ENCODE measurements at regions not wholly inside any gene's neighbourhood (a gene's known extent, or its start where the extent isn't known, plus 50 kb on each side); places are given as distances from the start of the nearest gene placed in this dataset.

GRCh38 chr4:163273203-163273602, 59.2 kb downstream of the NPY1R start:
- TF ChIP-seq CTCF (IDR thresholded peaks at IDR 0.05; ENCODE audit: low read depth, low read length) = no peak
- no peak for TF ChIP-seq POLR2A (IDR thresholded peaks at IDR 0.05; ENCODE audit: extremely low read depth, insufficient read length)
- TF ChIP-seq MAX (IDR thresholded peaks at IDR 0.05; ENCODE audit: low read depth, low read length) = no peak

All from NB4 (cell line).